Fibroblast of skin of left quadriceps (primary cell): ENCODE measurements at regions not wholly inside any gene's neighbourhood (a gene's known extent, or its start where the extent isn't known, plus 50 kb on each side); places are given as distances from the start of the nearest gene placed in this dataset.

Experiments
- DNase-seq, 2 experiments: peaks; one replicate each; pipeline ENCODE4 v3.0.0-alpha.2; 2013; ENCODE audit warnings: low read depth in 2 of 2

DNA sequence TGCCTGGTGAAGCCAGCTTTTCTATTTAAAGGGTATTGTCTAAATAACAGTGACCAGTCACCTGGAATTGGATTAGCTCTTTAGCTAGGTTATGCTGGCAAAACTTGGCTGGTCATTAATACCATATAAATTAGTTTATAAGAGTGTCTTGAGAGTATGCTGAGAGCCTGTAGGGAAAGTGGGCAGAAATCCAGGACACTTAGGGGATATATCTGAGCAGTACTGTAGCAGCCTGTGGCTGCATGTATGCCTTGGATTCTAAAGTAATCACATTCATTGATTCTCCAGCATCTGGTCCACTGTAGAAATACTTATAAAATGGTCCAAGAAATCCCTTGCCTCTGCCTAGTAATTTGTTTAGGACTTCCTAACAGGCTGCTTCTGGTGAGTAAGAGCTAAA, 288.9 kb upstream of the DMAC1 start:
- no peak for DNase-seq

DNA sequence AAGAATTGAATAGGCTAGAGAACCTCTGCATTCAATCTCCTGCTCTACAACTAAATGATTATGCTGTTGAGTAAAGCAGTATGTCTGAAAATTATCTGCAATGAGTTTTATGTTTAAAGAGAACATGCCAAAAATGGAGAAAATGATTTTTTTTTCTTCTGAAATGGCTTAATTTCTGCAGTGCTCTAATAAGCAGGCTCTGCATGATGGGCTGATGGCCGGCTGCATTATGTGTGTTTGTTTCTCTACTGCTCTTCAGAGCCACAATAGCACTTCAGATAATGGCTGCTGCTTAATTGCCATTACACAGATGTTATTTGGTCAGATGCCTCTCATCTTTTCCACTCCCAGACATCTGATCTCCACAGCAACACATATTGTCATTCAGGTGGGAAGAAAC, 286.4 kb upstream of the DMAC1 start:
- no peak for DNase-seq

DNA sequence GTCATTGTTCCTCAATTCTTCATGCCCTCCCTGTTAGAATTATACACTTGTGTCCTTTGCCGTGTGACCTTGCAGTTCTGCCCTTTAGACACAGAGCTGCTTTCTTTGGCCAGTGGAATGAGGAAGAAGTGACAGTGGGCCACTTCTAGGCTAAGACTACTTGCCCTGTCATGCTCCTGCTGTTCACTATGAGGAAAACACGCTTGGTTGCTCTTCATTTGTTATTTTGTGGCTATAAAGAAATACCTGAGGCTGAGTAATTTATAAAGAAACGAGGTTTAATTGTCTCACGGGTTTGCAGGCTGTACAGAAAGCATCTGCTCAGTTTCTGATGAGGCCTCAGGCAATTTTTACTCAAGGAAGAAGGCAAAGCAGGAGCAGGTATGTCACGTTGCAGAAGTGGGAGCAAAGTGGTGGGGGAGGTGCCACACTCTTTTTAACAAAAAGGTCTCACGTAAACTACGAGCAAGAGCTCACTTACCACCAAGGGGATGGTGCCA, 279.1 kb upstream of the DMAC1 start:
- no peak for DNase-seq

DNA sequence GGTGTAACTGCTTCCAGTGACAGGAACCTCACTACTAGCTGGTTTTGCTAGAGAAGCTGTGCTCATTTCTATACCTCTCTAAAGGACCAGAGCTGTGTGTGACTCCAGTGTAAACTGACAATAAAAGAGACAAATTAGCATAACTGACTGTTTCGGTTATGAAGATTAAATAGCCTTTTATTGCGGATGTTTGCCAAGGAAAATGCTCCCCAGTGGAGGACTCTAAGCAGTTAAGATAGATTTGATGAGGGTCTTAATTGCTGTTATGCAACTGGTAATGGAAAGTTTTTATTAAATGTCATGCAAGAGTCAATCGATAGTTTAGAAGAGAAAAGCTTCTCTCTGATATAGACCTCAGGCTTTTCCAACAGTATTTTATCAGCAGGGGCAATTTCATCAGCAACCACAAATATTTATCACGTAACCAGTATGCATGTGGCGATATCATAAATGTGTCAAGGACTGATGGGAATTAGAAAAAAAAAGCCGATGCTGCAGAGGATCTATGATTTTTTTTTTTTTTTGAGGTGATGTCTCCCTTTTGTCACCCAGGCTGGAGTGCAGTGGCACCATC, 275.2 kb upstream of the DMAC1 start:
- DNase-seq = no peak

DNA sequence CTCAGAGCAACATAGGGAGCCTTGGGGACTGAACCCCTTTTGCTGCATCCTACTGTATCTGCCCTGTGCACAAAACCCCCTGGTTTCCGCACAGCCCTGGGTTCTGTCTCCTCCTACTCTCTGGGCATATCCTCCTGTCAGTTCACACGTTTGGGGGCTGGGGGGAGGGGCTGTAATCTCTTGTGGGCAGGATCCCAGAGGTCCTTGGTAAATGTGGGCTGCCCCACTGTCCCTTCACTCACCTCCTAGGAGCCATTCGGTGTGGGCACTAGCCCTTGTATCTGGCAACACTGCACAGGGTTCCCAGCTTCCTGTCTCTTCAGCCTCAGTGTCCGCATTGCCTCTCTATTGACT, 271.8 kb upstream of the DMAC1 start:
- no peak for DNase-seq

DNA sequence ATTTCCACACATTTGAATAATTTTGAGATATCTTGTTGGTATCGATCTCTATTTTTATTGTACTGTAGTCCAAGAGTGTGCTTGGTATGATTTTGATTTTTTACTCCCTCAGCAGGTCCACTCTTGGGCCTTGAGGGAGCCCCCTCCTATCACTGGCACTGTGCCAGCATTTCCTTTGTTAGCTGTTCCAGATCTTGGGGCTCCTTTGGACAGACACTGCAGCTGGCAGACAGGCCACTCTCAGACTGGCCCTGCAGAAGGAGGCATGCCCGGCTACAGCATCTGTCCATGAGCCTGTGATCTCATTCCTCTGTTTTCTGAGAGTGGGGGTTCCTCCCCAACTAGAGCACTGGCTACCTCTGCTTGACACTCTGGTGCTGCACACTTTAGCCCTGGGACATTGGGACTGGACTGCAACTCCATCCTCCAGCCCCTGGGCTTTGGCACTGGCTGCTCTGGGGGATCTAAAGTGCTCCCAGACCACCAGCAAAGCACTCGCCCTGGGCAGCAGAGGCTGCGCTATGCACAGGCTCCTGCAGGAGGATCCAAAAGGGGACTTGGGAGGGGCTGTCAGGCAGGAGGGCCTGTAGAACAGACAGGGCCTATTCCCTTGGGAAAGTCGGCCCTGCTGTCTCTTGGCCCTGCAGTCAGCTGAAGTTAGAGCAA, 271.3 kb upstream of the DMAC1 start:
- DNase-seq = no peak

DNA sequence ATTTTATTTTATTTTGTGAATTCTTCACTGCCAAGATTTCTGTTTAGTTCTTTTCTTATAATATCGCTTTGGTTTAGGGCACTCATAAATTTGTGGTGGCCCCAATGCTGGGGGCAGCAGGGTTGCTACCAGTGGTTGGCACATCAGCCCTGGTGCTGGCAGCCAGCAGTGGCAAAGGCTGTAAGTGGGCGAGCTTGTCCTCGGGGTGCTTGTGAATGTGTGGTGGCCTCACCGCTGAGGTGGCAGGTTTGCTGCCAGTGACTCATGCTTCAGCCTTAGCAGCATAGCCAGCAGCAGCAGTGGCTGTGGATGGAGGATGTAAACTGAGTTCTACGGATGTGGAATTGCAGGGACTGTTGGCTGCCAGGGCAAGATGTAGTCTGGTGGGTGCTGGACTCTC, 262.9 kb upstream of the DMAC1 start:
- no peak for DNase-seq

DNA sequence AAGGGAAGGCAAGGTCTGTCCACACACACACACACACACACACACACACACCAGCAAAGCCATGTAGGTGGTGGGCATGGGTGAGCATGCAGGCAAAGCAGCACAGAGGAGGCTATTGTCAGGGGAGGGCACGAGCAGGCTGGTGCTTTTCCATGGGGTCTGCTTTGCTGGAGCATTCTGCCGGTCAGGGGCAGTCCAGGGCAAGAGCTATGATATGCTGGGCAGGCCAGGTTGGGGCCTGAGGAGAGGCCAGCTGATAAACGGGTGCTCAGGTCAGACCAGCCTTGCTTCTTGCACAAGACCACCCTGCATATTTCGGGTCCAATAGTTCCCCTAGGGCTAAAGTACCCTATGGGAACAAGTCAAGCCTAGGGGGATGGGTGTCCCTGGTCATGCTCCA, 253.9 kb upstream of the DMAC1 start:
- no peak for DNase-seq

DNA sequence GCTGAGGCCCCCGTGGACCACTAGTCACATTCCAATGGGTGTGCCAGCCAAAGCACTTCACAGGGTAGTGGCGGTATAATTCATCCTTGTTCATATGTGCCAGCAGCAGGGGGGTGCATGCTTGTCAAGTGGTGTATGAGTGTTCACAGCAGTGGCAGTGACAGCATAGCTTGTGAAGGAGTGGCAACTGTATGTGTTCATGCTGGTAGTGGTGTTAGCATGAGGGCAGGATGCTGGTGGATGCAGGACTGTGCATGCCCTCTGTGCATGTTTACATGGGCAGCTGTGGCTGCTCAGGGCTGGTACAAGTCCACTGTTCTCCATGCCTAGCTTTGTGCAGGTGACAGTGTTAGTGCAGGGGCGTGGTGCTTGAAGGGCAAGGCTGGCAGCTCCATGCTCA, 253.4 kb upstream of the DMAC1 start:
- DNase-seq = no peak

DNA sequence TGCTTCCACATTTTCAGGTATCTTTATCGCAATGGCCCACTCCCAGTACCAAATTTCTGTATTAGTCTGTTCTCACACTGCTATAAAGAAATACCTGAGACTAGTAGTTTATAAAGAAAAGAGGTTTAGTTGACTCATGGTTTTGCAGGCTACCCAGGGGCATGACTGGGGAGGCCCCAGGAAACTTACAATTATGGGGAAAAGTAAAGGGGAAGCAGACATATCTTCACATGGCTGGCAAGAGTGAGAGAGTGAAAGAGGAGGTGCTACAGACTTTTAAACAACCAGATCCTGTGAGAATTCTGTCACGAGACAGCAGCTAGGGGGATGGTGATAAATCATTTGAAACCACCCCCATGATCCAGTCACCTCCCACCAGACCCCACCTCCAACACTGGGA, 238.2 kb upstream of the DMAC1 start:
- no peak for DNase-seq

DNA sequence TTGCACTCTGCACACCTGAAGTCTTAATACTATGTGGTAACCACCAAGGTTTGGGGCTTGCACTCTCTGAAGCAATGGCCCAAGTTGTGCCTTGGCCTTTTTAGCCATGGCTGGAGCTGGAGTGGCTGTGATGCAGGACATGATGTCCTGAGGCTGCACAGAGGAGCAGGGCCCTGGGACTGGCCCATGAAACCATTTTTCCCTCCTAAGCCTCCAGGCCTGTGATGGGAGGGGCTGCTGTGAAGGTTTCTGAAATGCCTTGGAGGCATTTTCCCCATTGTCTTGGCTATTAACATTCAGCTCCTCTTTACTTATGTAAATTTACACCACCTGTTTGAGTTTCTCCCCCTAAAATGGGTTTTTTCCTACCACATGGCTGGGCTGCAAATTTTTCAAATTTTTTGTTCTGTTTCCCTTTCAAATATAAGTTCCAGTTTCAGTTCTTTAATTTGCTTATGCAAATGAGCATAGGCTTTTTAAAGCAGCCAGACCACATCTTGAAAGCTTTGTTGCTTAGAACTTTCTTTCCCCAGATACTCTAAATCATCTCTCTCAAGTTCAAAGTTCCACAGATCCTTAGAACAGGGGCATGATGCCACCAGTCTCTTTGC, 237.4 kb upstream of the DMAC1 start:
- DNase-seq = no peak

DNA sequence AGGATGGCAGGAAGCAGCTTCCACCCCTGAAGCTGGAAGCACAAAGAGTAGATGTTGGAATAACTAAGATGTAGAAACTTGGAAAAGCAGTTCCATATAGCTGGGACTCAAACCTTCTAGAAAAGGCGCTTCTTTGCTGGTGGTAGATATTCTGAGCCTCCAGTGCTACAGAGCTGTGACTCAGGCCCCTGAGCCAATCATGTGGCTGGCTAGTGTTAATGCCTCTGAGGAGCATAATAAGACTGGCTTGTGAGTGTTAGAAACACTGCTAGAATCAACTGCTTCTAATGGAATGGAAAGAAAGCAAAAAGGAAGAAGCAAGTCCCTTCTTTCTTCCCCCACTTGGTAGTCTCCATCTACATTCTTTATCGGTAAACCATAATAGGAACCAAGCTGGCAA, 234.2 kb upstream of the DMAC1 start:
- DNase-seq = no peak

DNA sequence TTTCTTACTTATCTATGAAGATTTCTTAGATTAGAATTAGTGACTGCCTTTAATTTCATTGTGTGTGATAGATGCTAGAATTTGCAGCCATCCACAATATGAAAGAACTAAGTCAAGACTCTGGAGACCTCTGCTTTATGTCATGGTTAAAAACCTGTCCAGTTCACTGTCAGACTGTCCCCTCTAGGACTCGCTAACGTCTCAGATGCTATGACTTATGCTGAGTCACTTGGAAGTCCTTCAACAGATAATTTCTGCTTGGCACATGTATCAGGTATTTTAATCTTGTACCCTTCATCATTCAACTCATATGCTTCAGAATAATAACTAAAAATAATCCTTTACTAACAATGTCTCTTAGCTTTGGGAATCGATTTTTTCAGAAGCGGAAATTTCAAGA, 230.5 kb upstream of the DMAC1 start:
- no peak for DNase-seq

DNA sequence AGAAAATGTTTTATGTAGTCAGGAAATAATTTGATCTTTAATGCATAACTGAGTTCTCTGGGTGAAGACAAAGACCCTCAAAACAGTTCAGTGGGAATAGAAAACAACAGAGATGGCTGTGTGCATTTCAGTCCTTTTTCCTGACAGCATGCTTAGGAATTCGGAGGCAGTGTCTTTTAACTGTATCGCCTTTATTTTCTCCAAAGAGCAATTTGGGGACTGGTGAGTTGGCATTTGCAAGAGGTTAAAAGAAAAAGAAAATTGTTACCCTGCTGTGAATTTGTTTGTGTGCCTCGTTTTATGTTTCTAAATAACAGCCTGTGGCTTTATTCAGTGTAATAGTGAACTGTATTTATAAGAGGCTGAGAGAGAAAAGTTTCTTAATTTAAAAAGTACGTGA, 227.8 kb upstream of the DMAC1 start:
- DNase-seq = no peak

DNA sequence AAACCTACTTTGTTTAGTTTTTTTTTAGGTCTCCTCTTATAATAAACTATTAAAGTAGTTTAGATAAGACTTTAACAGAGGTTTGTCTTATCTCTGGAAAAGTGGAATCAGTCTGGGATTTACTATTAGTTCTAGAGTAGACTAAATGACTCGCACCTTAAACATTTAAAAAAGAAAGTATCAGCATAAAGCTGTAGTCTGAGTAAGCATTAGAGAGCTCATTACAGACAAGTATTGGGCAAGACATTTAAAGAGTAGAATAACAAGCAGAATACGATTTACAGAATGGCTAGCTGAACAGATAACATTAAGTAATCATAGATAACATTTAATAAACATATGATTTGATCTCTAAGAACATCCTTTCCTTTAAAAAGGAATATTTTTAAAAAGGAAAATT, 226.0 kb upstream of the DMAC1 start:
- DNase-seq = no peak

DNA sequence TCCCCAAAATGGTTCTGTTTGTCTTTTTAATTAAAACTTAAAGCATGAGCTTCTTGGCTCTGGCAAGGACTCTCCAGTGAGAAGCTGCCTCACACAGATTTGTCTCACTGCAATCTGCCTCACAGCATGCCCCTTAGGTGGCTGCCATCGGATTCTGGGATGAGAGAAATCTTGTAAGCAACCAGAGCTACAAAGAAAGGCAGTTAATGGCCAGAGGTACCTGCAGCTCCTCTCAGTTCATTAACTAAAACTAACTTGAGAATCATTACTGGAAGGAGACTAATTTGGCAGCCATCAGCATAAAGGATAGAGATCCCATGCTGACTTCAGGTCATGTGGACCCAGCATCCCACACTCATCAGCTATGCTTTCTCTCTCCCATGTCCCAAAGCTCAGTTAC, 220.6 kb upstream of the DMAC1 start:
- no peak for DNase-seq

DNA sequence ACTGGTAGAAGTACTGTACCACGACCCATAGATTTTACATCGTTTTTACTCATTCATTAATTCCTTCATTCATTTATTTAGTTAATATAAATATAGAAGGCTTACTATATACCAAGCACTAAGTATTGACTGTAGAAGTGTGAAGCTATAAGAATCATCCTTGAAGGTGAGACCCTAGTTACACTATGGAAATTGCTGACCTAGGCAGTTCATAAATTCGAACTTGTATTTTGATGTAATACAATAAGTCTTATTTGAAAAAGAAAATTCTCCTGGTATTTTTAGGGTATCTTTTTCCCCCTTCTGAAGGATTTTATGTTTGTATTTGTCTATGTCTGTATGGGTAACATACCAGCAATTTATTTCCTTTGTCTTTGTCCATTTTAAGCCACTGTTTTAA, 220.1 kb upstream of the DMAC1 start:
- DNase-seq = no peak

DNA sequence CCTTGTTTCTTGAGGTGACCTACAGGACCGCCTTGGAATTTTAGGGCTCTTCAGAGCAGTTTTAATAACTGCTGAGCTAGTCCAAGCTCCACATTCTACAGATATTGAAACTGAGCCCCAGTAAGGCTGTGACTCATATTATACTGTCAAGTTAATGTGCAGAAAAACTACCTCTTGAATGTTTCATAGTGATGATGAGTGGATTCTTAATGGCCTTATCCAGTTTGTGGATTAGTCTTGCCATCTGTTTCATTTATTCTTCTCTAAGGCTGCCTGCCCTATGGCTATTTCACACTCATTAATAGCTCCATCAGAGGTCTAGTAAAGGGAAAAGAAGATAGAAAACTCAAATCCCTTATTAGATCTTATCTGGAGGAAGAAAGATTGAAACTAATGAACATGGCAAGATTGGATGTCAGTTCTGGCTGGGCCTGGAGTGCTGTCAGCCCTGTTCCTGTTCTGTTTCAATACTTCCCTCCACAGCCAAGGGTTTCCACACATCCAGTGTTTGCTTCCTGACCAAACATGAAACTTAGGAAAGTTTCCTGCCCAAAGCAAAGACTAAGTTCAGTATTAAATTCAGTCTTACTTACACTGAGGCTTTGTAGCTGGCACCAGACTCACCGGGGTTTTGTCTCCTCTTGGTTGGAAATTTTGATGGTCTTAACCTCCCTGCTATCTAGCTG, 215.6 kb upstream of the DMAC1 start:
- no peak for DNase-seq

DNA sequence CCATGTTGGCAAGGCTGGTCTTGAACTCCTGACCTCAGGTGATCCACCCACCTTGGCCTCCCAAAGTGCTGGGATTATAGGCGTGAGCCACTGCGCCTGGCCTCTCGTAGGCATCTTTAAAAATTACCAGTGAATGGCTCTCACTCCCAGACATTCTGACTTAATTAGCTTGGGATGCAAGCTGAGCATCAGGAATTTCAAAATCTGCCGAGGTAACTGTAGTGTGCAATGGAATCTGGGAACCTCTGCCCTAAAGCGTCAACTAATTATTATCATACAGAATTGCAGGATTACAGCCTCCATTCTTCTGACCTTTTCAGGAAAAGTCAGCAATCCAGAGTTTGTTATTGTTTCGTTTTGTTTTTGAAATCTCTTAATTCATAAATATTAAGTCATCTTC, 213.4 kb upstream of the DMAC1 start:
- DNase-seq = peak; percentile 39 to 46

DNA sequence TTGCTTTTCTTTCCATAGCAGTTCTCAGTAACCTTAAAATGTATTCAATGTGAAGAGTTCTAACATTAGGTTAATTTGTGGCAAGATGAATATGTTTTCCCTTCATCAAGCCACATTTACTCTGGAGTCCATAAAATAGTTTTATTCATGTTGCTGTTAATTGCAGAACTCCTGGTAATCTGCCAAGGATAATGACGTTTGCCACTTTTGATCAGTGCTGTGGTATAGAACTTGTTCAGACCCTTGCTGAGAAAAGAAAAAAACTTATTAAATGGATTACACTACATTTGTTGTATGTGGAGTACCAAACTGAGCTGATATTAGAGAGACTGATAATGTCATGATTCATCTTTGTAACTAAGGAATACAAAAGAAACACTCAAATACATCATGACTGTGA, 212.4 kb upstream of the DMAC1 start:
- DNase-seq = peak; percentile 10

DNA sequence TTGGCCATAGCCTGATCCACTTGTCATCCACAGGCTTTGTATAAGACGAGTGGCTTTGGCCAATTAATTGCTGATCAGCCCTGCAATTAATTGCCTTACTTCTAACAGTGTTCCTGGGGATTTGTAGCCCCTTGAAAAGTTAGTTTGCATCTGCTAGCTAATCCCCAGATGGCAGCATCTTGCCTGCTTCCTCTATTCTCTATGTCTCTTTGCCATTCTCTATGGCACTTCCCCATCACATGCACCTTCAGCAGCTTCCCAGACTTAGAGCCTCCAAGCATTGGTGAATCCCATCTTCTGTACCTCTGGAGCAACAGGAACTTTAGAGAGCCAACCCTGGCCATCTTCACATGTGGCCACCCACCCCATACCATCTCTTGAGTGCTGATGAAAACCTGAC, 197.0 kb upstream of the DMAC1 start:
- DNase-seq = no peak

DNA sequence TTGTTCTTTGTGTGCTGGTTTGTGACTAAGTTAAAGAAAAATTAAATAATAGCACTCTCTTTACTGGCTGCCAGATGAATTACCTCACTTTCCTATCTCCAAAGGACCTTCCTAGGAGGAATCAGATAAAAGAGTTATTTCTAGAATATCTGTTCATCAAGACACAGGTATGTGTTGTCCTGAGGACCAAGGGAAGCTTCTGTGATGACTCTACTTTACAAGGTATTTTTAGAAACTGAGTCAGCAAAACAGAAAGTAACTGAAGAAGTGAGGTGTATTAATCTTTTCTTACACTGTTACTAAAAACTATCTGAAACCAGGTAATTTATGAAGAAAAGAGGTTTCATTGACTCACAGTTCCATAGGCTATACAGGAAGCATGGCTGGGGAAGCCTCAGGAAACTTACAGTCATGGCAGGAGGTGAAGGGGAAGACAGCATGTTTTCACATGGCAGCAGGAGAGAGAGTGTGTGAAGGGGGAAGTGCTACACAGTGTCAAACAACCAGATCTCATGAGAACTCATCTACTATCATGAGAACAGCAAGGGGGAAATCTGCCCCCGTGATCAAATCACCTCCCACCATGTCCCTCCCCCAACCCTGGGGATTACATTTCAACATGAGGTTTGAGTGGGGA, 189.2 kb upstream of the DMAC1 start:
- DNase-seq = no peak

DNA sequence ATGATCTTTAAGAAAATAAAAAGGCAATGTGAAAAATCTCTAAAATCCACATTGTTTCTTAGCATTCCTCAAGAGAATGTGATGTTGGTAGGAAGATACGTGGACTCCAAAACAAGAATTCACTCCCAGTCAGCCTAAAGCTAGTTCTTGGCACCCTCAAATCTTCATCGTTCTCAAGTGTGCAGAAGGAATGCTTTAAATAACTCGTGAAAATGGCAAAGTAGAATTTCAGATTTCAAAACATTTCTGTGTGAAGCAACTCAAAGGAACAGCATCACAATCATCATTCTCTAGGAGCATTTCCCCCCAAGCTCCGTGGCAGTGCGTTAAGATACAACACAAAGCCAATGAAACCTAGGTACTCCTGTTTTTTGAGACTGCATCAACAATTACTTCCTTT, 185.1 kb upstream of the DMAC1 start:
- DNase-seq = no peak
